ENCODE measurements at regions not wholly inside any gene's neighbourhood (a gene's known extent, or its start where the extent isn't known, plus 50 kb on each side); places are given as distances from the start of the nearest gene placed in this dataset.

DNA sequence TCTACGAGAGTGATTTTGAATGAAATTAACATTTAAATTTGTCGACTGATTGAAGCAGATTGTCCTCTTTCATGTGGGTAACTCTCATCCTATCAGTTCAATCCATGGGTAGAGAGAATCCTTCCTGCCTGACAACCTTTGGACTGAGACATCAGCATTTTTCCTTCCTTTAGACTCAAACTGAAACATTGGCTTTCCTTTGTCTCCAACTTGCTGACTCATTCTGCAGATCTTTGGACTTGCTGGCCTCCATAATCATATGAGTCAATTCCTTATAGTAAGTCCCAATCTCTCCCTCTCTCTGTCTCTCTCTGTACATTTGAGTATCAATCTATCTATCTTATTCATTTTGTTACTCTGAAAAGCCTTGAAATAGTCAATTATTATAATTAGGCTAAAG is 416.7 kb downstream of the LRRIQ3 start:
- no peaks in the 10 kb centered on the region for H3K36me3 ChIP-seq (replicated peaks in 1 of 2; ENCODE audit: control extremely low read depth in 1 of 2, control insufficient read depth in 1 of 2, extremely low read depth in 1 of 2, insufficient read depth in 2 of 2, low read length in 1 of 2)
- no peaks in the 10 kb centered on the region for H3K27me3 Mint-ChIP-seq
- H3K27me3 ChIP-seq (replicated peaks in 1 of 4; ENCODE audit: control extremely low read depth in 1 of 4, control insufficient read depth in 3 of 4, insufficient read depth in 4 of 4, low read length in 3 of 4), result no peaks in the 10 kb centered on the region
- no peak overlapping the region for H3K4me3 Mint-ChIP-seq
- H3K79me2 ChIP-seq (ENCODE audit: control insufficient read depth, insufficient read depth, low read length), result no peaks in the 10 kb centered on the region
- intact Hi-C loops (cut with micrococcal nuclease), result no loop called here
- H2AFZ ChIP-seq (ENCODE audit: insufficient read depth, low read depth, low read length, poor library complexity, severe bottlenecking), result no peak overlapping the region
- H3K4me3 ChIP-seq (ENCODE audit: control extremely low read depth in 1 of 5, extremely low read depth in 1 of 5, insufficient read depth in 1 of 5, low read depth in 2 of 5, low read length in 4 of 5), result no peak overlapping the region
- ChIA-PET CTCF (no interaction called here), POLR2A (no interaction called here)
- H3K4me1 Mint-ChIP-seq, result no peaks in the 10 kb centered on the region
- H3K4me1 ChIP-seq (ENCODE audit: control insufficient read depth in 2 of 2, insufficient read depth in 2 of 2, low read length in 2 of 2), result no peaks in the 10 kb centered on the region
- no peak overlapping the region for H3K4me2 ChIP-seq (replicated peaks; ENCODE audit: low read depth, low read length, poor library complexity, severe bottlenecking)
- no peak overlapping the region for H3K27ac ChIP-seq (ENCODE audit: low read length in 2 of 2)
- H3K9me3 Mint-ChIP-seq (ENCODE audit: insufficient read depth), result peaks cover 2% of the 10 kb centered on the region
- TF ChIP-seq, protein P1, sequence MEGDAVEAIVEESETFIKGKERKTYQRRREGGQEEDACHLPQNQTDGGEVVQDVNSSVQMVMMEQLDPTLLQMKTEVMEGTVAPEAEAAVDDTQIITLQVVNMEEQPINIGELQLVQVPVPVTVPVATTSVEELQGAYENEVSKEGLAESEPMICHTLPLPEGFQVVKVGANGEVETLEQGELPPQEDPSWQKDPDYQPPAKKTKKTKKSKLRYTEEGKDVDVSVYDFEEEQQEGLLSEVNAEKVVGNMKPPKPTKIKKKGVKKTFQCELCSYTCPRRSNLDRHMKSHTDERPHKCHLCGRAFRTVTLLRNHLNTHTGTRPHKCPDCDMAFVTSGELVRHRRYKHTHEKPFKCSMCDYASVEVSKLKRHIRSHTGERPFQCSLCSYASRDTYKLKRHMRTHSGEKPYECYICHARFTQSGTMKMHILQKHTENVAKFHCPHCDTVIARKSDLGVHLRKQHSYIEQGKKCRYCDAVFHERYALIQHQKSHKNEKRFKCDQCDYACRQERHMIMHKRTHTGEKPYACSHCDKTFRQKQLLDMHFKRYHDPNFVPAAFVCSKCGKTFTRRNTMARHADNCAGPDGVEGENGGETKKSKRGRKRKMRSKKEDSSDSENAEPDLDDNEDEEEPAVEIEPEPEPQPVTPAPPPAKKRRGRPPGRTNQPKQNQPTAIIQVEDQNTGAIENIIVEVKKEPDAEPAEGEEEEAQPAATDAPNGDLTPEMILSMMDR (IDR thresholded peaks at IDR 0.05), result no peak
- TF ChIP-seq EZH2 (IDR thresholded peaks at IDR 0.05; ENCODE audit: borderline replicate concordance, insufficient read depth, low read depth, low read length, poor library complexity, severe bottlenecking), result no peak
- no peaks in the 10 kb centered on the region for H4K20me1 ChIP-seq (ENCODE audit: control insufficient read depth, insufficient read depth, low read length, poor library complexity, severe bottlenecking)
- H3K9me3 ChIP-seq (ENCODE audit: control extremely low read depth in 1 of 3, control insufficient read depth in 2 of 3, insufficient read depth in 1 of 3, low read length in 2 of 3), result no peaks in the 10 kb centered on the region
- no peak overlapping the region for H3K9ac ChIP-seq (ENCODE audit: low read length)
- DNase-seq (no peak), ATAC-seq (ENCODE audit: low read depth) (no peak)
- 100% methylated on average over 1 of the region's 2 CpGs for WGBS (ENCODE audit: insufficient coverage)
- H3K27ac Mint-ChIP-seq, result no peak overlapping the region

DNA sequence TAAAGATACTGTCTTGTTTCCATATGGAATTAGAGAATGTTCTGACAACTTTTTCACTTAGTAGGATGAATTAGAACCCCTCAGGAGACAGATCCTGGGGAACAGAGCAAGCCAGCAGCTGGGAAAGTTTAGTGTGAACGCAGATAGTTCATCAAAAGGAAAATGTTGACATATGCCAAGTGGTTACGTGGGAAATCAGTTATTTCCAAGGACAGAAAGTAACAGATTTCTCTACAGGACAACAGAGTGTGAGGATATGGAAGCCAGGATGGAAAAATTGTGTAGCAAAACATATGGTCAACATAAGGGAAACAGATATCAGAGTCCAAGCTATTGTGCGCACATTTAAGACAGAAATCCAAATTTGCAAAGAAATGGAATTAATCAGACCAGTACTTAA is 419.5 kb downstream of the LRRIQ3 start:
- H2AFZ ChIP-seq (ENCODE audit: insufficient read depth, low read depth, low read length, poor library complexity, severe bottlenecking), result no peak overlapping the region
- no peak overlapping the region for H3K9ac ChIP-seq (ENCODE audit: low read length)
- no peaks in the 10 kb centered on the region for H3K4me1 ChIP-seq (ENCODE audit: control insufficient read depth in 2 of 2, insufficient read depth in 2 of 2, low read length in 2 of 2)
- ATAC-seq (ENCODE audit: low read depth) (no peak), DNase-seq (no peak)
- ChIA-PET CTCF (no interaction called here), POLR2A (no interaction called here)
- Mint-ChIP-seq H3K9me3 (ENCODE audit: insufficient read depth) (peaks cover 4% of the 10 kb centered on the region), H3K4me3 (no peak overlapping the region), H3K4me1 (no peaks in the 10 kb centered on the region), H3K27ac (no peak overlapping the region), H3K27me3 (no peaks in the 10 kb centered on the region)
- WGBS (ENCODE audit: insufficient coverage), result 71% methylated on average over 1 of the region's 3 CpGs
- H3K36me3 ChIP-seq (replicated peaks in 1 of 2; ENCODE audit: control extremely low read depth in 1 of 2, control insufficient read depth in 1 of 2, extremely low read depth in 1 of 2, insufficient read depth in 2 of 2, low read length in 1 of 2), result no peaks in the 10 kb centered on the region
- H3K4me3 ChIP-seq (ENCODE audit: control extremely low read depth in 1 of 5, extremely low read depth in 1 of 5, insufficient read depth in 1 of 5, low read depth in 2 of 5, low read length in 4 of 5), result no peak overlapping the region
- H4K20me1 ChIP-seq (ENCODE audit: control insufficient read depth, insufficient read depth, low read length, poor library complexity, severe bottlenecking), result no peaks in the 10 kb centered on the region
- H3K9me3 ChIP-seq (ENCODE audit: control extremely low read depth in 1 of 3, control insufficient read depth in 2 of 3, insufficient read depth in 1 of 3, low read length in 2 of 3), result no peaks in the 10 kb centered on the region
- intact Hi-C loops (cut with micrococcal nuclease), result no loop called here
- H3K27me3 ChIP-seq (replicated peaks in 1 of 4; ENCODE audit: control extremely low read depth in 1 of 4, control insufficient read depth in 3 of 4, insufficient read depth in 4 of 4, low read length in 3 of 4), result no peaks in the 10 kb centered on the region
- no peak overlapping the region for H3K4me2 ChIP-seq (replicated peaks; ENCODE audit: low read depth, low read length, poor library complexity, severe bottlenecking)
- no peak for TF ChIP-seq EZH2 (IDR thresholded peaks at IDR 0.05; ENCODE audit: borderline replicate concordance, insufficient read depth, low read depth, low read length, poor library complexity, severe bottlenecking)
- TF ChIP-seq, protein P1 (IDR thresholded peaks at IDR 0.05), result no peak
- H3K79me2 ChIP-seq (ENCODE audit: control insufficient read depth, insufficient read depth, low read length), result no peaks in the 10 kb centered on the region
- no peak overlapping the region for H3K27ac ChIP-seq (ENCODE audit: low read length in 2 of 2)

Data from B cell (primary cell).